Activated naive CD4-positive, alpha-beta T cell treated with anti-CD3 and anti-CD28 coated beads, Interleukin-2, amount 50 U/mL, for 72 hours (primary cell): ENCODE measurements at regions not wholly inside any gene's neighbourhood (a gene's known extent, or its start where the extent isn't known, plus 50 kb on each side); places are given as distances from the start of the nearest gene placed in this dataset.

Experiments
- ATAC-seq, 2 donors: fragments of 150-1000 bp; cut with Tn5 transposase; 2 replicates each; pipeline ENCODE4 v1.10.0; 2021; ENCODE audit warnings: mild to moderate bottlenecking in 2 of 2, moderate library complexity in 2 of 2
- DNase-seq, 2 donors: peaks; one replicate each; pipeline ENCODE4 v3.0.0; 2021 to 2022; ENCODE audit warnings: low spot score in 2 of 2
- H3K27ac Mint-ChIP-seq, 2 donors: one replicate each; pipeline ENCODE4 v1.8.0; 2022; ENCODE audit warnings: mild to moderate bottlenecking in 2 of 2, mixed read lengths in 2 of 2
- H3K36me3 Mint-ChIP-seq, 2 donors: one replicate each; pipeline ENCODE4 v1.8.0; 2022; ENCODE audit warnings: mixed read lengths in 2 of 2
- H3K9me3 Mint-ChIP-seq, 2 donors: one replicate each; pipeline ENCODE4 v1.8.0; 2022; ENCODE audit warnings: mixed read lengths in 2 of 2

GRCh38 chr4:137198791-137199190 is 333.5 kb downstream of the PCDH18 start:
- Mint-ChIP-seq H3K36me3 (no peaks in the 10 kb centered on the region), H3K9me3 (peaks cover 5 to 8% of the 10 kb centered on the region in 2 donors), H3K27ac (no peak overlapping the region)
- no peak for ATAC-seq
- DNase-seq: no peak

- DNase-seq: no peak
- no peak for ATAC-seq
- H3K9me3 Mint-ChIP-seq: peaks cover 10 to 20% of the 10 kb centered on the region in 2 donors
These were observed 337.6 kb downstream of the PCDH18 start for GRCh38 chr4:137194670-137195069.

GRCh38 chr4:137193564-137193963 is 338.7 kb downstream of the PCDH18 start:
- Mint-ChIP-seq H3K9me3 (peaks cover 10 to 22% of the 10 kb centered on the region in 2 donors), H3K36me3 (no peaks in the 10 kb centered on the region), H3K27ac (no peak overlapping the region)
- DNase-seq (no peak), ATAC-seq (no peak)

More at GRCh38 chr4:137194670-137195069, 337.6 kb downstream of the PCDH18 start:
- no peak overlapping the region for H3K27ac Mint-ChIP-seq
- H3K36me3 Mint-ChIP-seq: no peaks in the 10 kb centered on the region

GRCh38 chr4:137181293-137181899 is 350.9 kb downstream of the PCDH18 start:
- ATAC-seq: no peak
- Mint-ChIP-seq H3K9me3 (peaks cover 0 to 4% of the 10 kb centered on the region in 2 donors), H3K27ac (no peak overlapping the region), H3K36me3 (no peaks in the 10 kb centered on the region)
- no peak for DNase-seq

- ATAC-seq (no peak), DNase-seq (no peak)
- Mint-ChIP-seq H3K9me3 (peaks cover 0 to 4% of the 10 kb centered on the region in 2 donors), H3K27ac (no peak overlapping the region), H3K36me3 (no peaks in the 10 kb centered on the region)
These were observed 351.9 kb downstream of the PCDH18 start for GRCh38 chr4:137180349-137180748.

GRCh38 chr4:137156807-137157206 is 375.5 kb downstream of the PCDH18 start:
- peaks cover 13 to 19% of the 10 kb centered on the region in 2 donors for H3K9me3 Mint-ChIP-seq
- no peak for DNase-seq
- H3K27ac Mint-ChIP-seq: no peak overlapping the region
- no peak for ATAC-seq
- no peaks in the 10 kb centered on the region for H3K36me3 Mint-ChIP-seq

GRCh38 chr4:137156054-137156453 is 376.2 kb downstream of the PCDH18 start:
- no peak overlapping the region for H3K27ac Mint-ChIP-seq
- peaks cover 13 to 19% of the 10 kb centered on the region in 2 donors for H3K9me3 Mint-ChIP-seq
- DNase-seq: no peak
- no peak for ATAC-seq
- H3K36me3 Mint-ChIP-seq: no peaks in the 10 kb centered on the region

GRCh38 chr4:137131201-137131600 is 401.1 kb downstream of the PCDH18 start:
- ATAC-seq (no peak), DNase-seq (no peak)
- H3K9me3 Mint-ChIP-seq: peaks cover 15 to 17% of the 10 kb centered on the region in 2 donors
- H3K27ac Mint-ChIP-seq: no peak overlapping the region
- H3K36me3 Mint-ChIP-seq: no peaks in the 10 kb centered on the region

GRCh38 chr4:137129845-137130244 is 402.4 kb downstream of the PCDH18 start:
- Mint-ChIP-seq H3K27ac (no peak overlapping the region), H3K9me3 (peaks cover 15 to 17% of the 10 kb centered on the region in 2 donors), H3K36me3 (no peaks in the 10 kb centered on the region)
- DNase-seq (no peak), ATAC-seq (no peak)

- H3K9me3 Mint-ChIP-seq: peaks cover 15 to 17% of the 10 kb centered on the region in 2 donors
- no peaks in the 10 kb centered on the region for H3K36me3 Mint-ChIP-seq
- H3K27ac Mint-ChIP-seq: no peak overlapping the region
- ATAC-seq: no peak
- no peak for DNase-seq
These were observed 402.9 kb downstream of the PCDH18 start for GRCh38 chr4:137129441-137129840.

- peaks cover 5 to 11% of the 10 kb centered on the region in 2 donors for H3K9me3 Mint-ChIP-seq
- H3K27ac Mint-ChIP-seq: no peak overlapping the region
- no peak for ATAC-seq
- no peaks in the 10 kb centered on the region for H3K36me3 Mint-ChIP-seq
- no peak for DNase-seq
These were observed 407.3 kb downstream of the PCDH18 start for GRCh38 chr4:137125011-137125410.

- Mint-ChIP-seq H3K36me3 (no peaks in the 10 kb centered on the region), H3K27ac (no peak overlapping the region), H3K9me3 (peaks cover 0 to 5% of the 10 kb centered on the region in 2 donors)
- ATAC-seq (peak in 1 of 2 donors; percentile 55), DNase-seq (no peak)
These were observed 407.9 kb downstream of the PCDH18 start for GRCh38 chr4:137124278-137124932.

GRCh38 chr4:137122876-137123275 is 409.4 kb downstream of the PCDH18 start:
- ATAC-seq (no peak), DNase-seq (no peak)
- H3K27ac Mint-ChIP-seq: no peak overlapping the region
- no peaks in the 10 kb centered on the region for H3K9me3 Mint-ChIP-seq
- H3K36me3 Mint-ChIP-seq: no peaks in the 10 kb centered on the region

GRCh38 chr4:137116144-137116543 is 416.1 kb downstream of the PCDH18 start:
- ATAC-seq (no peak), DNase-seq (no peak)
- peaks cover 0 to 7% of the 10 kb centered on the region in 2 donors for H3K36me3 Mint-ChIP-seq
- peaks cover 9 to 13% of the 10 kb centered on the region in 2 donors for H3K9me3 Mint-ChIP-seq
- H3K27ac Mint-ChIP-seq: no peak overlapping the region

GRCh38 chr4:137106733-137107132 is 425.6 kb downstream of the PCDH18 start:
- Mint-ChIP-seq H3K27ac (no peak overlapping the region), H3K36me3 (no peaks in the 10 kb centered on the region), H3K9me3 (peaks cover 0 to 5% of the 10 kb centered on the region in 2 donors)
- ATAC-seq (no peak), DNase-seq (no peak)

- DNase-seq: no peak
- H3K27ac Mint-ChIP-seq: no peak overlapping the region
- H3K36me3 Mint-ChIP-seq: no peaks in the 10 kb centered on the region
- ATAC-seq: no peak
- H3K9me3 Mint-ChIP-seq: peaks cover 0 to 5% of the 10 kb centered on the region in 2 donors
These were observed 426.0 kb downstream of the PCDH18 start for GRCh38 chr4:137106287-137106686.

- no peaks in the 10 kb centered on the region for H3K36me3 Mint-ChIP-seq
- H3K9me3 Mint-ChIP-seq: peaks cover 20 to 23% of the 10 kb centered on the region in 2 donors
- H3K27ac Mint-ChIP-seq: no peak overlapping the region
- DNase-seq (no peak), ATAC-seq (no peak)
These were observed 441.3 kb downstream of the PCDH18 start for GRCh38 chr4:137090951-137091350.

- no peak overlapping the region for H3K27ac Mint-ChIP-seq
- H3K9me3 Mint-ChIP-seq: peaks cover 4 to 11% of the 10 kb centered on the region in 2 donors
- DNase-seq (no peak), ATAC-seq (no peak)
- no peaks in the 10 kb centered on the region for H3K36me3 Mint-ChIP-seq
These were observed 448.6 kb downstream of the PCDH18 start for GRCh38 chr4:137083571-137084135.
